ENCODE measurements at regions not wholly inside any gene's neighbourhood (a gene's known extent, or its start where the extent isn't known, plus 50 kb on each side); places are given as distances from the start of the nearest gene placed in this dataset.

- TF ChIP-seq CTCF (IDR thresholded peaks at IDR 0.05; ENCODE audit: poor library complexity) (no peak), EZH2phosphoT487 (IDR thresholded peaks at IDR 0.05; ENCODE audit: low read depth, severe bottlenecking, unreplicated experiment) (no peak), EZH2 (IDR thresholded peaks at IDR 0.05; ENCODE audit: borderline replicate concordance) (no peak)
- Histone ChIP-seq H3K27ac (no peak overlapping the region), H4K20me1 (ENCODE audit: insufficient read depth, poor library complexity, severe bottlenecking) (no peaks in the 10 kb centered on the region), H3K9me2 (replicated peaks; ENCODE audit: insufficient read depth) (no peaks in the 10 kb centered on the region), H3K4me2 (no peak overlapping the region), H3K4me1 (ENCODE audit: insufficient read depth) (peaks cover 9% of the 10 kb centered on the region), H3K9me3 (ENCODE audit: low read depth) (no peaks in the 10 kb centered on the region), H3K4me3 (no peak overlapping the region), H2AFZ (no peak overlapping the region), H3K36me3 (replicated peaks; ENCODE audit: insufficient read depth, low read depth) (no peaks in the 10 kb centered on the region), H3K79me2 (no peaks in the 10 kb centered on the region), H3K27me3 (no peaks in the 10 kb centered on the region)
- WGBS (ENCODE audit: low lambda C conversion rate, missing lambda C conversion rate), result 62% methylated on average over 9 of the region's 9 CpGs
- no peak for DNase-seq (ENCODE audit: low spot score)
These were observed 106.8 kb upstream of the ARMC2 start for GRCh38 chr6:108741331-108741989.

- H3K27me3 ChIP-seq, result no peaks in the 10 kb centered on the region
- H3K4me2 ChIP-seq, result no peak overlapping the region
- H3K36me3 ChIP-seq (replicated peaks; ENCODE audit: insufficient read depth, low read depth), result no peaks in the 10 kb centered on the region
- no peak overlapping the region for H2AFZ ChIP-seq
- peaks cover 15% of the 10 kb centered on the region for H3K4me1 ChIP-seq (ENCODE audit: insufficient read depth)
- WGBS (ENCODE audit: low lambda C conversion rate, missing lambda C conversion rate), result 89% methylated on average over 2 of the region's 2 CpGs
- H4K20me1 ChIP-seq (ENCODE audit: insufficient read depth, poor library complexity, severe bottlenecking), result no peaks in the 10 kb centered on the region
- H3K79me2 ChIP-seq, result no peaks in the 10 kb centered on the region
- no peak overlapping the region for H3K4me3 ChIP-seq
- TF ChIP-seq EZH2phosphoT487 (IDR thresholded peaks at IDR 0.05; ENCODE audit: low read depth, severe bottlenecking, unreplicated experiment), result no peak
- TF ChIP-seq CTCF (IDR thresholded peaks at IDR 0.05; ENCODE audit: poor library complexity), result no peak
- no peak for TF ChIP-seq EZH2 (IDR thresholded peaks at IDR 0.05; ENCODE audit: borderline replicate concordance)
- no peak for DNase-seq (ENCODE audit: low spot score)
- H3K9me2 ChIP-seq (replicated peaks; ENCODE audit: insufficient read depth), result no peaks in the 10 kb centered on the region
- H3K27ac ChIP-seq, result no peak overlapping the region
- H3K9me3 ChIP-seq (ENCODE audit: low read depth), result no peaks in the 10 kb centered on the region
These were observed 106.2 kb upstream of the ARMC2 start for GRCh38 chr6:108742041-108742440.

- no peaks in the 10 kb centered on the region for H3K27me3 ChIP-seq
- no peaks in the 10 kb centered on the region for H3K36me3 ChIP-seq (replicated peaks; ENCODE audit: insufficient read depth, low read depth)
- H3K4me3 ChIP-seq, result no peak overlapping the region
- H3K9me2 ChIP-seq (replicated peaks; ENCODE audit: insufficient read depth), result no peaks in the 10 kb centered on the region
- no peak overlapping the region for H2AFZ ChIP-seq
- H3K4me1 ChIP-seq (ENCODE audit: insufficient read depth), result peaks cover 21% of the 10 kb centered on the region
- no peaks in the 10 kb centered on the region for H3K79me2 ChIP-seq
- no peak overlapping the region for H3K4me2 ChIP-seq
- no peaks in the 10 kb centered on the region for H4K20me1 ChIP-seq (ENCODE audit: insufficient read depth, poor library complexity, severe bottlenecking)
- H3K27ac ChIP-seq, result no peak overlapping the region
- 76% methylated on average over 8 of the region's 8 CpGs for WGBS (ENCODE audit: low lambda C conversion rate, missing lambda C conversion rate)
- DNase-seq (ENCODE audit: low spot score), result no peak
- TF ChIP-seq EZH2phosphoT487 (IDR thresholded peaks at IDR 0.05; ENCODE audit: low read depth, severe bottlenecking, unreplicated experiment) (no peak), EZH2 (IDR thresholded peaks at IDR 0.05; ENCODE audit: borderline replicate concordance) (no peak), CTCF (IDR thresholded peaks at IDR 0.05; ENCODE audit: poor library complexity) (no peak)
- no peaks in the 10 kb centered on the region for H3K9me3 ChIP-seq (ENCODE audit: low read depth)
These were observed 103.8 kb upstream of the ARMC2 start for GRCh38 chr6:108744244-108744972.

Data from hepatocyte (in vitro differentiated cells).